UCSD-AML1 (cell line): ENCODE measurements at regions not wholly inside any gene's neighbourhood (a gene's known extent, or its start where the extent isn't known, plus 50 kb on each side); places are given as distances from the start of the nearest gene placed in this dataset.

Experiments
- DNase-seq: peaks from one replicate; lab custom pipeline; 2025; ENCODE audit not compliant: unreplicated experiment; lab: John Stamatoyannopoulos, UW

- no peak for DNase-seq
Measured at GRCh38 chr16:27736431-27736830, 186.5 kb downstream of the KATNIP start.

GRCh38 chr16:27737513-27737912 is 187.6 kb downstream of the KATNIP start:
- DNase-seq = no peak
